NCI-H1930 (cell line): ENCODE measurements at regions not wholly inside any gene's neighbourhood (a gene's known extent, or its start where the extent isn't known, plus 50 kb on each side); places are given as distances from the start of the nearest gene placed in this dataset.

Experiments used
- DNase-seq, 2 experiments: peaks; one replicate each; lab custom pipeline; 2025; lab: John Stamatoyannopoulos, UW

DNA sequence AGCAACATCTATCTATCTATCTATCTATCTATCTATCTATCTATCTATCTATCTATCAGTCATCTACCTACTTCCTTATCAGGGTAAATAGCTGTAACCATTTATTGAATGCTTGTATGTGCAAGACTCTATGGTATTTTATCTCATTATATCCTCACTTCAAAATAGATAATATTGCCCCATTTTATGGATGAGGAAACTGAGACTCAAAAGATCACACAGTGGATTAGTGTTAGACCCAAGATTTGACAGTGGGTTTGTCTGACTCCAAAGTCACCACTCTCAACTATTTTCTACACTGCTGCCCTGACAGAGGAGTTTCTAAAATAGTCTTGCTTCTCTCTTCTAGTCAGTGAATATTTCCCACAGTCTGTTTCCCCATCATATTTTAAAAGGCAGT is 94.3 kb upstream of the NR3C1 start:
- no peak for DNase-seq

GRCh38 chr5:143496943-143497342 is 93.5 kb upstream of the NR3C1 start:
- no peak for DNase-seq

DNA sequence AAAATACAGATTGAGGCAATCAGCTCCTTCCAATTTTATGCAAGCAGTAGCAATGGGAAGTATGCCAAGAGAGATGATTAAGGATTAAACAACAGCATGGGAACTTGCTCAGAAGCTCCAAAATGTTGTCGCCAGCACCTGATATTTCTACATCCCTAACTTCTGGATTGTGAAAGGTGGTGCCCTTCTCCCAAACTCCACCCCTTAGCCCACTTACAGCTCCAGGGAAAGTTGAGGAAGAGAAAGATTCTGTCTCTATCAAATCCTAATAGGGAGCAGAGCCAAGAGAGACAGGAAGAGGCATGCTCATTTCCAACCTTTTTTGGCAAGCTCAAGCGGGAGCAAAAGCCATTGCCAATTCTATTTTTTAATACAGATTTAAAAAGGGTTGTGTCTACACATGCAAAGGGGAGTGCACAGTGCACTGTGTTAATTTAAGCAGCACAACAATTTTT is 92.4 kb upstream of the NR3C1 start:
- no peak for DNase-seq

DNA sequence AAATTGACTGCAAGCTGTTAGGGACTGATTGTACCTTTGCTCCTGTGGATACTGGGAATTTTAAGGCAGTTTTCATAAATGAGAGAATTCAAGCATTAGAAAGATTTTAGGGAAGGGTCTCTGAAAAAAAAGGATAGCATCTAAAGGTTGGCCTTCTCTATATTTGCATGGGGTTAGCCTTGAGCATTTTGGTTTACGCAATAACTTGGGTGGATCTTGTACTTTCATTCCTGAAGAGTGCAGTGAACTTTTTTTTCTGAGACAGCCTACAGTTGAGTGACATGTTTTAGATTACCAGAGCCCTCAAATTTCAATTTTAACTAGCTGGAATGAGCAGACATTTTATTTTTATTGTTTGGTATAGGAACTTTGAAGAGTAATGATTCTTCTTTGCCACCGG is 91.6 kb upstream of the NR3C1 start:
- no peak for DNase-seq

DNA sequence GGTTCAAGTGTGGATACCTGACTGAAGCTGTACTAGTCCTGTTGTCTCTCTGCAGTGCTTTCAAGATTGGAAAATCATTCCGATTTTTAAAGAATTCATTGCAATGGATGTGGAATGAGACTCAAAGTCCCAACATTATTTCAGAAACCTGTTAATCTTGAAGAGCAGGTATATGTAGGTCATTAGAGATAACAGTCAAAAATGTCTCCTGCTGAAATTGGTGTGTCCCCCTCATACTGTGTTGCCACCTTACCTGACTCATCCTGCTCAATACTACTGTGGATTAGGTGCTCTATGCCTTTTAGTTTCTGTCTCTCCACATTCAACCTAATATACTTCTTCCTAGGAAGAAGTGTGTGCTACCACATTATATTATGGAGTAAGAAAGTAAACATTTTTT is 91.1 kb upstream of the NR3C1 start:
- no peak for DNase-seq

GRCh38 chr5:143494162-143494561 is 90.7 kb upstream of the NR3C1 start:
- DNase-seq: no peak

DNA sequence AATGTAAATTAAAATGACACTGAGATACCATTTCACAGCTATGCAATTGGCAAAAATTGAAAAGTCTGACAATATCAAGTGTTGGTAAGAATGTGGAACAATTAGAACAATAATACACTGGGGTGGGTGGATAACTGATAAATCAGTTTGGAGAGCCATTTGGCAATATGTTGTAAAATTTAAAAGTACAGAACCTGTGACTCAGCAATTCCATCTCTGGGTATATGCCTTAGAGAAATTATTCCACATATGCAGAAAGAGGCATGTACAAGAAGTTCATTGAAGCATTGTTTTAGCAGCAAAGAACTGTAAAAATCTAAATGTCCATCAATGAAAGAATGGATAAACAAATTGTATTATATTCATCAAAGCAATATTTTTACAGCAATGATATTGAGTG is 89.3 kb upstream of the NR3C1 start:
- no peak for DNase-seq

GRCh38 chr5:143491646-143492045 is 88.2 kb upstream of the NR3C1 start:
- DNase-seq: no peak

- no peak for DNase-seq
These were observed 84.9 kb upstream of the NR3C1 start for GRCh38 chr5:143488381-143488780.

DNA sequence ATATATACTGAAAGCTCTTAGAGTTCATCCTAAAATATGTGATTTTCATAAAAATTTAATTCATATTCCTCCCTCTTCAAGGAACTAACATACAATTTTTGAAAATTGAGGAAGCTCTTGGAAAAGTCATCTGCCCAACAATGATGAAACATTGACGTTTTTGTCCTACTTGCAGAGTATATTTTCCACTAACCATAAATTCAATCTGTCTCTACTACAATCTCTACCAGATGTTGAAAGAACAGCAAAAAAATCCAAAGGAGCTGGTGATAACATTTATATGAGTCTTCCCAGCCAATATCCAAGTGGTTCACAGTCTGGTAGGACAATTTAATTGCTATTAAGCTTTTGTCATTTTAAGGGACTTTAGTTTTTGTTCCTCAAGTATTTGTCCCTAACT is 81.1 kb upstream of the NR3C1 start:
- DNase-seq: no peak

- no peak for DNase-seq
These were observed 78.4 kb upstream of the NR3C1 start for GRCh38 chr5:143481697-143482531.

- DNase-seq: no peak
These were observed 76.5 kb upstream of the NR3C1 start for GRCh38 chr5:143480001-143480400.

DNA sequence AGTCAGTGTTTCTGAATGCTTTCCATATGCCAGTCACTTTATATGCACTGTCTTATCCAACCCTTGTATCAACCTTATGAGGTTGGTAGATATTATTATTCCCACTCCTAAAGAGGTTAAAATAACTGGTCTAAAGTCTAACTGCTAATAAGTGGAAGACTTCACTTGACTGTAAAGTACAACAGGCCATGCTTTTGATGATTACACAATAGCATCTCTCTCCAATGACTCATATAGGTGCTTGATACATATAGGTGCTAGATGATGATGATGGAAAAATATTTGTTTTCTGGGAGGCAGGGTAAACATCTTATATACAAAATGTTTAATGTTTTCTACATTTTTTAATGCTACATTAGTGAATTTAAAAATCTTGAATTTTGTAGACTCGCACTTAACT is 75.9 kb upstream of the NR3C1 start:
- DNase-seq: no peak

GRCh38 chr5:143476601-143477211 is 73.2 kb upstream of the NR3C1 start:
- no peak for DNase-seq

DNA sequence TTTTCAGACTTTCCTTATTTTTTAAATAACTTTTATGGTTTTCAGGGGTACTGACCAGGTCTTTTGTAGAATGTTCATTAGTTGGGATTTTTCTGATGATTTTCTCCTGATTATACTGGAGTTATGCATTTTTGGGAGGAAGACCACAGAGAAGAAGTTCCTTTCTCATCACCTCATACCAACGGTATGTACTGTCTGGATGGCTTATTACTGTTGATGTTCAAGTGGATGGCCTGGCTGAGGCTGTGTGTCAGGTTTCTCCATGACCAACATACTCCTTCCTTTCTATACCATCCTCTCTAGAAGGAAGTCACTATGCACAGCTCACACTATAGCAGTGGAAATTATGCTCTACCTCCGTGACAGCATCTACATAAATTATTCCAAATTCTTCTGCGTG is 71.1 kb upstream of the NR3C1 start:
- no peak for DNase-seq

DNA sequence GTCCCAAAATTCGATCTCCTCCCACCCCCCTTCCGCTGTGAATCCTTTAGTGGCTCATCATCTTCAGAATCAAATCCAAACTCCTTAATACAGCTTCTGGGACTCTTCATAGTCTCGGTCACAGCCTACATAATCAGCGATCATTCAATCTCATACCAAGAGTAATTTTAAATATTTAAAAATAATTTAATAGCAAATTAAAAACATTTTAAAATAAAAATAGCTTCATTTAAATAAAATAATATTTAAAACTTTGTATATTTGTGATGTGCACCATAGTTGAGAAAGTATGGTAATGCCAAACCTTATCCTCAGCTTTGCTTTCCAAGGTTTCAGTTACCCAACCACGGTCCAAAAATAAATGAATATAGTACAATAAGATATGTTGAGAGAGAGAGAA is 70.0 kb upstream of the NR3C1 start:
- no peak for DNase-seq

GRCh38 chr5:143472576-143472975 is 69.1 kb upstream of the NR3C1 start:
- DNase-seq: no peak

DNA sequence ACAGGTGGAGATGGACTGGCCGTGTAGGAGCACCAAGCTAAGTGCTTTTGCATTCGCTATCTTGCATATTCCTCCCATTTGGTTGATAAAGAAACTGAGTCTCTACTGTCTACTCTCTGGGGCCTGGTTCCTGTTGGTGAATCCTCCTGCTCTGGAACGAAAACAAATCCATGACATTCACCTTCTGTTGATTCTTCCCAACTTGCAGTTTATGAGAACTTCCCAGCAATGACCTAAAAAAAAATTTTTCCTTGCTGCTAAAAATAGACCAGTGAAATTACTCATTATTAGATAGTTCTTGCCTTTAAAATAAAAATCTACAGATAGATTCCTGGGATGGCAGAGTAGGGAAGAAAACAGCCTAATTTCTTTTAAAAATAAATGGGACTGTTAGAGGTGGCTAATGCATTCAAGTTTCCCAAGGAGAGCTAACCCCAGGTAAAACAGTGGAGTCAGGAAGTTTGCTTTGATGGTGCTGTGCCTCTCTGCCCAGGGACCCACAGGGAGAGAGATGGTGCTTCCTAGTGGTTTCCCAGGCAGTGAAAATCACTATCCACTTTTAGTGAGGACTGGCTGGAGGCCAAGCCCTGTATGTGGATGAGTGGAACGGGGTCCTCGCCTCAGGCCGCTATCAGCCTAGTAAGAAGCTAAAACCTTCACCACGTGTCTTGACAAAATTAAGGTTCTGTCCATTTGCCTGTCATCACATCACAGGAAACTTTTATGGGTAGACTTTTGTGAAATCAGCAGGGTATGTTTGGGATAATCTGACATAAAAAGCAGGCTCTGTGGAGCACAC is 68.4 kb upstream of the NR3C1 start:
- no peak for DNase-seq

GRCh38 chr5:143471041-143471509 is 67.6 kb upstream of the NR3C1 start:
- no peak for DNase-seq

GRCh38 chr5:143470120-143470519 is 66.6 kb upstream of the NR3C1 start:
- DNase-seq: no peak

GRCh38 chr5:143469125-143469524 is 65.6 kb upstream of the NR3C1 start:
- no peak for DNase-seq

DNA sequence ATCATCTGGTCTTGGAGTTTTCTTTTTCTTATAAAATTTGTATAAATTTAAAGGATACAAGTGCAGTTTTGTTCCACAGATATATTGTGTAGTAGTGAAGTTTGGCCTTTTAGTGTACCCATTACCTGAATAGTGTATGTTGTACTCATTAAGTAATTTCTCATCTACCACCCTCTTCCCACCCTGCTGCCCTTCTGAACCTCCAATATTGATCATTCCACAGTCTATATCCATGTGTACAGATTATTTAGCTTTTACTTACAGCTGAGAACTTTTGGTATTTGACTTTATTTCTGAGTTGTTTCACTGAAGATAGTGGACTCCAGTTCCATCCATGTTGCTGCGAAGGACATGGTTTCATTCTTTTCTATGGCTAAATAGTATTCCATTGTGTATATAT is 63.1 kb upstream of the NR3C1 start:
- DNase-seq: no peak
